Lung (tissue), 11 donors: ENCODE measurements at regions not wholly inside any gene's neighbourhood (a gene's known extent, or its start where the extent isn't known, plus 50 kb on each side); places are given as distances from the start of the nearest gene placed in this dataset.

Experiments
- ATAC-seq: fragments of 200-7000 bp; cut with Tn5 transposase; one replicate; pipeline ENCODE4 v1.9.1; 2020; ENCODE audit warnings: moderate number of reproducible peaks; ENCODE audit not compliant: insufficient read depth, low FRiP score
- DNase-seq, 3 donors: peaks; one replicate each; pipeline ENCODE4 v3.0.0-alpha.2; 2013 to 2017
- H3K27ac ChIP-seq, 2 donors: one replicate each; pipeline ENCODE4 v1.5.1; 2013; ENCODE audit warnings: mild to moderate bottlenecking in 2 of 2, moderate library complexity in 2 of 2, control low read depth in 1 of 2, inconsistent platforms in 1 of 2, low read depth in 1 of 2, low read length in 1 of 2
- H3K27me3 ChIP-seq, 3 donors: one replicate each; pipeline ENCODE4 v1.5.1; 2013; ENCODE audit warnings: low read length in 2 of 3; ENCODE audit not compliant: control insufficient read depth in 3 of 3, insufficient read depth in 3 of 3
- H3K36me3 ChIP-seq, 4 donors: one replicate each; pipeline ENCODE4 v1.5.1; 2013; ENCODE audit warnings: low read length in 4 of 4, mild to moderate bottlenecking in 1 of 4, moderate library complexity in 1 of 4; ENCODE audit not compliant: control insufficient read depth in 4 of 4, insufficient read depth in 4 of 4
- H3K4me1 ChIP-seq, 5 donors: one replicate each; pipeline ENCODE4 v1.5.1; 2013; ENCODE audit warnings: low read length in 5 of 5, mild to moderate bottlenecking in 2 of 5, moderate library complexity in 1 of 5; ENCODE audit not compliant: control insufficient read depth in 5 of 5, insufficient read depth in 5 of 5
- H3K4me3 ChIP-seq: one replicate; pipeline ENCODE4 v1.5.1; 2013; ENCODE audit warnings: mild to moderate bottlenecking, control low read depth, moderate library complexity
- H3K9ac ChIP-seq, 2 donors: one replicate each; pipeline ENCODE4 v1.5.1; 2013; ENCODE audit warnings: low read length in 2 of 2, control low read depth in 1 of 2; ENCODE audit not compliant: insufficient read depth in 1 of 2
- H3K9me3 ChIP-seq, 4 donors: one replicate each; pipeline ENCODE4 v1.5.1; 2013; ENCODE audit warnings: low read length in 3 of 4, mild to moderate bottlenecking in 1 of 4, moderate library complexity in 1 of 4; ENCODE audit not compliant: control insufficient read depth in 4 of 4, insufficient read depth in 3 of 4
- WGBS, 2 donors: extraction: QIAGEN DNeasy Blood & Tissue Kit; methylation state at CpG; one replicate each; pipeline ENCODE4 v1.1.7; 2013; 5-methylcytosine and 5-hydroxymethylcytosine counted together
- TF ChIP-seq, protein P1 (sequence below): IDR thresholded peaks from 2 replicates; pipeline ENCODE4 v1.5.1; 2012; ENCODE audit warnings: mild to moderate bottlenecking; ENCODE audit errors: control extremely low read depth, extremely low read depth
- donor health status: control.
- donor health status: control.
- donor health status: Bipolar disorder and iron deficiency.
- donor health status: healthy.
- donor health status: DM: yes; HTN: yes; CAD: no.

DNA sequence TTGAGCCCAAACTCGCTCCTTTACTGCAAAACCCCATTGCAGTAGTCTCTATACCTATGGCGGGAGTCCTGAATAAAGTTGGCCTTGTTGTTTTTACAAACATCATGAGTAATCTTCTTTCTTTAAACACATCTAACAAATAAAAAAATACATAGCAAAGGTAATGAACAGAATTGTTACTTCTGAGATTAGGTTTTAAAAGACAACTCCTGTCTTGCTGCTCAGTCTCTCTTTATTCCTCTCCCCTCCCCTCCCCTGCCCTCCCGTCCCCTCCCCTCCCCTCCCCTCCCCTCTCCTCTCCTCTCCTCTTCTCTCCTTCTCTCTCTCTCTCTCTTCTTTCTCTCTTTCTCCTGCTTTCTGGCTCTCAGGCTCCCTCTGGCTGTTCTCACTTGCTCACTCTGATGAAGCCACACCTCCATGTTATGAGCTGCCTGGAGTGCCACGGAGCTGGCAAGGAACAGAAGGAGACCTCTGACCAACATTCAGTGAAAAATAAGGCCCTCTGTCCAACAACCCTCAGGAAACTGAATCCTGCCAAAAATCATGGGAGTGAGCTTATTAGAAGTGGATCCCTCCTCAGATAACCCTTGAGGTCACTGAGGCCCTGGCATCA lies 300.7 kb upstream of the MIR17HG start:
- ATAC-seq (no peak), DNase-seq (peak in 2 of 3 donors; percentile 15 to 36)
- Histone ChIP-seq H3K27me3 (no peaks in the 10 kb centered on the region), H3K4me3 (no peak overlapping the region), H3K9me3 (no peaks in the 10 kb centered on the region), H3K4me1 (peaks cover 0 to 3% (median 0%) of the 10 kb centered on the region in 5 donors), H3K27ac (no peak overlapping the region), H3K9ac (no peak overlapping the region), H3K36me3 (no peaks in the 10 kb centered on the region)
- TF ChIP-seq, protein P1, sequence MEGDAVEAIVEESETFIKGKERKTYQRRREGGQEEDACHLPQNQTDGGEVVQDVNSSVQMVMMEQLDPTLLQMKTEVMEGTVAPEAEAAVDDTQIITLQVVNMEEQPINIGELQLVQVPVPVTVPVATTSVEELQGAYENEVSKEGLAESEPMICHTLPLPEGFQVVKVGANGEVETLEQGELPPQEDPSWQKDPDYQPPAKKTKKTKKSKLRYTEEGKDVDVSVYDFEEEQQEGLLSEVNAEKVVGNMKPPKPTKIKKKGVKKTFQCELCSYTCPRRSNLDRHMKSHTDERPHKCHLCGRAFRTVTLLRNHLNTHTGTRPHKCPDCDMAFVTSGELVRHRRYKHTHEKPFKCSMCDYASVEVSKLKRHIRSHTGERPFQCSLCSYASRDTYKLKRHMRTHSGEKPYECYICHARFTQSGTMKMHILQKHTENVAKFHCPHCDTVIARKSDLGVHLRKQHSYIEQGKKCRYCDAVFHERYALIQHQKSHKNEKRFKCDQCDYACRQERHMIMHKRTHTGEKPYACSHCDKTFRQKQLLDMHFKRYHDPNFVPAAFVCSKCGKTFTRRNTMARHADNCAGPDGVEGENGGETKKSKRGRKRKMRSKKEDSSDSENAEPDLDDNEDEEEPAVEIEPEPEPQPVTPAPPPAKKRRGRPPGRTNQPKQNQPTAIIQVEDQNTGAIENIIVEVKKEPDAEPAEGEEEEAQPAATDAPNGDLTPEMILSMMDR, result no peak
- 55 to 63% methylated on average over 3 to 4 of the region's 4 CpGs for WGBS, 2 donors

DNA sequence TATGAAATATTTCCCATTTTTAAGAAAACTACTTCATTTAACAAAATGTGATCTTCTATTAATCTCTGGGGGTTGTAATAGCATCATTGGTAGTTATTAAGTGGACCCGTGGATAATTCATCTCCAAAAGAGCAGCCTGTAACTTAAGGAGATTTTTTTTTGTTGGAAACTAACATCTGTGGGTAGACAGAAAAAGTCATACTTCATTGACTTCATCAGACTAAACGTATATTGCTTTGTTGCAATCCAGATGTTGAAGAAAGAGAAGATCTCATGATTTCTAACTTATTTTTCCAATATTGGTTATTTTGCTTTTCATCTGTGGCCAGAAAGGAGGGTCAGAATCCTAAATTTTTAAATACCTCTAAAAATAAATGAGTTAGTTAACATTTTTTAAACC lies 296.5 kb upstream of the MIR17HG start:
- DNase-seq (no peak), ATAC-seq (no peak)
- TF ChIP-seq, protein P1, result no peak
- WGBS, 2 donors, result 76 to 78% methylated on average over 2 of the region's 2 CpGs
- no peak overlapping the region for H3K4me3 ChIP-seq
- H3K9ac ChIP-seq, result no peak overlapping the region
- no peaks in the 10 kb centered on the region for H3K36me3 ChIP-seq
- no peaks in the 10 kb centered on the region for H3K9me3 ChIP-seq
- no peaks in the 10 kb centered on the region for H3K27me3 ChIP-seq
- no peaks in the 10 kb centered on the region for H3K4me1 ChIP-seq
- H3K27ac ChIP-seq, result no peak overlapping the region

DNA sequence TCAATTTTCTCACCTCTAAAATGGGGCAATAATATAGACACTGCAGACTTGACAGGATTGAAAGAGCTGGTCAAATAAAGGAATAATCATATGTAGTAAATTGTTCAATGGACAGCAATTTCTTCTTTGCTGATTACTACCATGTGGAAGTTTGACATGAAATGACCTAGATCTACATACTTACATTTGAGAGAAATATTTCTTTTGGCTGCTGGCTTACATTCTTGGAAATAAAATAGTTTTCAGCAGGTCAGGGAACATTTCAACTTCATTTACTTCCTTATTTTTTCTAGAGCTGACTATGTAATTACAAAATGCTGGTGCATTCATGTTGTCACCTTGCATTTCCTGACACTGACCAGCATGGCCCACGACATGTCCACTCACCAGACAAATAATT lies 294.6 kb upstream of the MIR17HG start:
- Histone ChIP-seq H3K9ac (no peak overlapping the region), H3K4me1 (no peaks in the 10 kb centered on the region), H3K4me3 (no peak overlapping the region), H3K36me3 (no peaks in the 10 kb centered on the region), H3K9me3 (no peaks in the 10 kb centered on the region), H3K27me3 (no peaks in the 10 kb centered on the region), H3K27ac (no peak overlapping the region)
- WGBS, 2 donors, result 9 to 19% methylated on average over 1 of the region's 1 CpG
- no peak for DNase-seq
- no peak for ATAC-seq
- TF ChIP-seq, protein P1, result no peak
